Chondrocyte (in vitro differentiated cells): ENCODE measurements at regions not wholly inside any gene's neighbourhood (a gene's known extent, or its start where the extent isn't known, plus 50 kb on each side); places are given as distances from the start of the nearest gene placed in this dataset.

Experiments
- DNase-seq: peaks from one replicate; pipeline ENCODE4 v3.0.0; 2021; ENCODE audit warnings: mixed read lengths, low spot score
- H3K27ac Mint-ChIP-seq: one replicate; pipeline ENCODE4 v1.8.0; 2021; ENCODE audit warnings: mild to moderate bottlenecking, moderate library complexity, mixed read lengths; ENCODE audit not compliant: unreplicated experiment
- H3K27me3 Mint-ChIP-seq: 2 replicates; pipeline ENCODE4 v1.8.0; 2021; ENCODE audit warnings: low read depth, mixed read lengths
- H3K36me3 Mint-ChIP-seq: 2 replicates; pipeline ENCODE4 v1.8.0; 2021; ENCODE audit warnings: low read depth, mixed read lengths
- H3K4me1 Mint-ChIP-seq: 2 replicates; pipeline ENCODE4 v1.8.0; 2021; ENCODE audit warnings: low read depth, mild to moderate bottlenecking, mixed read lengths
- H3K4me3 Mint-ChIP-seq: one replicate; pipeline ENCODE4 v1.8.0; 2021; ENCODE audit warnings: mild to moderate bottlenecking, moderate library complexity, mixed read lengths; ENCODE audit not compliant: unreplicated experiment
- H3K9me3 Mint-ChIP-seq: 2 replicates; pipeline ENCODE4 v1.8.0; 2021; ENCODE audit warnings: low read depth, mixed read lengths
- CTCF ChIP-seq: fragments of 200-600 bp; sonication (generic); IDR thresholded peaks from 2 replicates; pipeline ENCODE4 v1.5.0; 2021; ENCODE audit warnings: antibody characterized with exemption, mild to moderate bottlenecking, moderate library complexity

- Mint-ChIP-seq H3K4me3 (no peak overlapping the region), H3K9me3 (no peaks in the 10 kb centered on the region), H3K27ac (no peak overlapping the region), H3K36me3 (peaks cover 1% of the 10 kb centered on the region), H3K4me1 (no peaks in the 10 kb centered on the region), H3K27me3 (no peaks in the 10 kb centered on the region)
- DNase-seq: no peak
- no peak for TF ChIP-seq CTCF
These were observed 141.2 kb upstream of the RNF32 start for GRCh38 chr7:156499247-156499881.

- no peak for DNase-seq
- H3K27ac Mint-ChIP-seq: no peak overlapping the region
- no peak overlapping the region for H3K4me3 Mint-ChIP-seq
- no peak for TF ChIP-seq CTCF
- no peaks in the 10 kb centered on the region for H3K27me3 Mint-ChIP-seq
- no peaks in the 10 kb centered on the region for H3K9me3 Mint-ChIP-seq
- peaks cover 1% of the 10 kb centered on the region for H3K36me3 Mint-ChIP-seq
- H3K4me1 Mint-ChIP-seq: no peaks in the 10 kb centered on the region
These were observed 142.6 kb upstream of the RNF32 start for GRCh38 chr7:156497776-156498509.

- no peak overlapping the region for H3K27ac Mint-ChIP-seq
- H3K4me1 Mint-ChIP-seq: no peaks in the 10 kb centered on the region
- DNase-seq: no peak
- H3K9me3 Mint-ChIP-seq: no peaks in the 10 kb centered on the region
- H3K4me3 Mint-ChIP-seq: no peak overlapping the region
- TF ChIP-seq CTCF: no peak
- H3K36me3 Mint-ChIP-seq: peaks cover 1% of the 10 kb centered on the region
- no peaks in the 10 kb centered on the region for H3K27me3 Mint-ChIP-seq
These were observed 143.7 kb upstream of the RNF32 start for GRCh38 chr7:156496865-156497264.

- H3K27ac Mint-ChIP-seq: no peak overlapping the region
- no peaks in the 10 kb centered on the region for H3K9me3 Mint-ChIP-seq
- TF ChIP-seq CTCF: no peak
- H3K27me3 Mint-ChIP-seq: no peaks in the 10 kb centered on the region
- no peak for DNase-seq
- no peaks in the 10 kb centered on the region for H3K4me1 Mint-ChIP-seq
- no peaks in the 10 kb centered on the region for H3K36me3 Mint-ChIP-seq
- no peak overlapping the region for H3K4me3 Mint-ChIP-seq
These were observed 144.2 kb upstream of the RNF32 start for GRCh38 chr7:156496363-156496769.

GRCh38 chr7:156494960-156495359 lies 145.6 kb upstream of the RNF32 start:
- H3K9me3 Mint-ChIP-seq: no peaks in the 10 kb centered on the region
- no peak for TF ChIP-seq CTCF
- H3K4me3 Mint-ChIP-seq: no peak overlapping the region
- no peak overlapping the region for H3K27ac Mint-ChIP-seq
- no peaks in the 10 kb centered on the region for H3K4me1 Mint-ChIP-seq
- no peaks in the 10 kb centered on the region for H3K36me3 Mint-ChIP-seq
- no peak for DNase-seq
- H3K27me3 Mint-ChIP-seq: no peaks in the 10 kb centered on the region
